ENCODE measurements at regions not wholly inside any gene's neighbourhood (a gene's known extent, or its start where the extent isn't known, plus 50 kb on each side); places are given as distances from the start of the nearest gene placed in this dataset.

GRCh38 chr3:84077479-84077878 is 881.3 kb upstream of the CADM2 start:
- no peak for DNase-seq

- no peak for DNase-seq
These were observed 876.1 kb upstream of the CADM2 start for GRCh38 chr3:84082726-84083125.

GRCh38 chr3:84092907-84093306 is 865.9 kb upstream of the CADM2 start:
- DNase-seq = no peak

GRCh38 chr3:84096188-84096587 is 862.6 kb upstream of the CADM2 start:
- DNase-seq = no peak

GRCh38 chr3:84100861-84101260 is 857.9 kb upstream of the CADM2 start:
- no peak for DNase-seq

GRCh38 chr3:84108442-84108971 is 850.3 kb upstream of the CADM2 start:
- no peak for DNase-seq

- no peak for DNase-seq
These were observed 848.9 kb upstream of the CADM2 start for GRCh38 chr3:84109911-84110310.

GRCh38 chr3:84110787-84111186 is 848.0 kb upstream of the CADM2 start:
- peak in 1 of 3 experiments; percentile 11 for DNase-seq

DNA sequence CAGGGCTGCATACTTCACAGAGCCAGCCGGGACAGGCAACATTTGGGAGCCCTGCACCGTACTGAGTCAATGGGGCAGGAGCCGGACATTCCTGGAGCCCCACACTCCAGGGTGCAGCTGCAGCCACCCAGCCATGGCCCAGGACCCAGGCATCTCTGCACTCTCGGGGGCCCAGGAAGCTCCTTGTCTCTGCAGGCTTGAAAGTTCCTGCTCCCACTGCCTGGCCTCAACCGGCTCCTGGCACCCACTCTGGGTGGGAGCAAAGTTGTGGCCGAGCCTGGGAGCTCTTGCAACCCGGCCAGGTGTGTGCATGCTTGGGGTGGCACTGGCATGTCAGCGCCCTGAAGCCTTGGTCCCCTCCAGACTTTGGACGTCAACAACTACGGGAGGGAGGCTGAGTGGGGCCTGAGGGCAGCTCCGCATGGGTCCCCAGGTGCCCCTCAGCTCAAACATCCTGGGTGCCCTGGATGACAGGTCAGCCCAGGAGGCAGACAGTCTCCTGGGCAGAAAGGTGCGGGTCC is 833.5 kb upstream of the CADM2 start:
- no peak for DNase-seq

DNA sequence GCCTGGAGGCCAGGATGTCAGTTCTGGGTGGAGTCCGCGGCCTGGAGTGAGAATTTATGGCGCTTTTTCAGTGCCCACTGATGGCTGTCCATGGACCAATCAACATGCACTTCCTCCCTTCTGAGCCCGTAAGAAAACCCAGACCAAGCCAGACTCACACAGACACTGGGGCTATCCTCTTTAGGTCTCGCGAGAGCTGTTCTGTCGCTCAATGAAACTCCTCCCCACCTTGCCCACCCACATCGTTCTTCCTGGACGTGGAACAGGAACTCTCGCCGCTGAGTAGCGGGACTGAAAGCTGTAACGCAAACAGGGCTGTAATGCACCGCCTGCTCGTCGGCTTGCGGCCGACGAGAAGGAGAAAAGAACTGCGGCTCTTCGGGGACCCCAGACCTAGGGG is 833.0 kb upstream of the CADM2 start:
- DNase-seq = no peak

- DNase-seq = no peak
These were observed 832.6 kb upstream of the CADM2 start for GRCh38 chr3:84126160-84126559.

DNA sequence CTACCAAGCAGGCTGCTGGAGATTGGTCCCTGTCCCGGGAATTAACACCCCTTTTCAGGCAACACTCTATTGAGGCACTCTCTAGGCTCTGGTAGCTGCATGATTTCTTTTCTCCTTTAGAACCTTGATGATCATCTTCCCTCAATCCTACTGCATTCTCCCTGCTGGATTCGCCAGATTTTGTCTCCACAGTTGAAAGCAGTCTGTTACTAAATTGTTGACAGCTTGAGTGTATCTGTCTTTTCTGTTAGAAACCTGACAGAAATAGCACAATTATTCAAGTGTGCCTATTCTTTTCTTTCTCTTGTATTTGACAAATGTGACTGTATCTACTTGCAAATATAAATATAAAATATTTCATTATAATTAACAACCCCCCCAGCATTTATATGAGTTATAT is 830.8 kb upstream of the CADM2 start:
- no peak for DNase-seq

GRCh38 chr3:84136425-84136824 is 822.4 kb upstream of the CADM2 start:
- peak in 1 of 3 experiments; percentile 7 for DNase-seq

DNA sequence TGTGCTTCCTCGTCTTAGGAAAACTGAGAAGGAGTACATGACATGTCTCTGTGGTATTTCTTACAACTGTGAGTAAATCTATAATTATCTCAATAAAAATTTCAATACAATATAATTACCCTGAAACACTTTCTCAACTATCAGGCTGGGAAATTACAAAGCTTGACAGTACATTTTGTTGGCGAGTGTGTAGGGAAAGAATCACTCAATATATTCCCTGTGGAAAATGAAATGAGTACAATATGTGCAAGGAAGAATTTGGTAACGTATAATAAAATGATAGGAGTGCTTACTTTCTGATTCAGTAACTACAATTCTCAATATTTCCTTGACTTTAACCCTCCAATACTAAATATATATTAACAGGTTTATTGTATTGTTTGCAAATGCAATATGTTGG is 818.2 kb upstream of the CADM2 start:
- no peak for DNase-seq

GRCh38 chr3:84141571-84141970 is 817.2 kb upstream of the CADM2 start:
- no peak for DNase-seq

- DNase-seq = no peak
These were observed 793.5 kb upstream of the CADM2 start for GRCh38 chr3:84165328-84165727.

GRCh38 chr3:84175449-84175848 is 783.3 kb upstream of the CADM2 start:
- DNase-seq = no peak

- peak in 2 of 3 experiments; percentile 6 to 58 for DNase-seq
These were observed 773.9 kb upstream of the CADM2 start for GRCh38 chr3:84184937-84185336.

DNA sequence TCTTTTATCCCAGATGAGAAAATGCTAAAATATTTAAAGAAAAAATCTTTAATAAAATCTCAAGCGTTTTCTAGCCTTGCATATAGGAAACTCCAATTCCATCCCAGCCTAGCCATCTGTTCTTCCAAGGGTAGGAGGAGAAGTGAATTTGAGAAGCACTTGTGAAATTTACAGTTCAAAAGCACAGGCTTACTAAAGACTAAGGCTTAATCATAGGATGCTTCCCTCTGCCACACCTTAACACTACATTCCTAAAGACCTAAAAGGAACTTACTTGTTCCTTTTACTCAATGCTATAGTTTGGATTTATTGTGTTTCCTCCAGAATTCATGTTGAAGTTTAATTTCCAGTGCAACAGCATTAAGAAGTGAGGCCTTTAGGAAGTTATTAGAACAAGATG is 764.8 kb upstream of the CADM2 start:
- no peak for DNase-seq

DNA sequence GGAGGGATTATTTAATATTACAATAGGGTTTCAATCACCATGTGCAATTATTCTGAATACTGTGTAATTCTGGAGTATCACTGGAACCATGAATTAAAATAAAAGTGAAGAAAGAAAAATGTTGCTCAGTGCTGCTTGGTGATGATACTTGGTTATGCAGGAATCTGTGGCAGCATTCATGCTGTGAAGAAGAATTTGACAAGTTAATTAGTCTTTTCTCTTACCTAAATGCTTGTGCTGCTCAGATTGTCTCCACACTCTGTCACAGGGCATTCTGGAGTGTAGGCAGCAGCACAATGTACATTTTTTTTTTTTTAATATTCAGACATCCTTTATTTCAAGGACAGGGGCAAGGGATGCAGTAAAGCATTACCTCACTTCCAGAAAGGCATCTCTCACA is 749.3 kb upstream of the CADM2 start:
- no peak for DNase-seq

DNA sequence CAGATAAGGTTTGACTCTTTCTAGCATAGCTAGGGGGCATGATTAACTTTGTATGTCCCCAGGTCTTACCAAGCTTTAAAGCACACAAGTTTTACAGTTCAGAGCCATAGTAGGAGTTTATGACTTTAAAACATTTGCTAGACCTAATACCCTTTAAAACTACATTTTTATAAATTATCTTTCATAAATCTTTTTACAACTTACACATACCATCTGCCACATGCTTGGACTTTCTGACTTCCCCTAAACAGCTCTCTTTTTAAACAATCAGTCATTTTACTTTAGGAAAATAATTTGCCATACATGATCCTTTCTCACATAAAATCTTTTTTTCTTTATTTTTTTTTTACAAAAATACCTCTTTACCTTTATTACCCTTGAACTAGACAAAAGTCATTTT is 735.3 kb upstream of the CADM2 start:
- no peak for DNase-seq

- DNase-seq = no peak
These were observed 734.5 kb upstream of the CADM2 start for GRCh38 chr3:84224262-84224661.

DNA sequence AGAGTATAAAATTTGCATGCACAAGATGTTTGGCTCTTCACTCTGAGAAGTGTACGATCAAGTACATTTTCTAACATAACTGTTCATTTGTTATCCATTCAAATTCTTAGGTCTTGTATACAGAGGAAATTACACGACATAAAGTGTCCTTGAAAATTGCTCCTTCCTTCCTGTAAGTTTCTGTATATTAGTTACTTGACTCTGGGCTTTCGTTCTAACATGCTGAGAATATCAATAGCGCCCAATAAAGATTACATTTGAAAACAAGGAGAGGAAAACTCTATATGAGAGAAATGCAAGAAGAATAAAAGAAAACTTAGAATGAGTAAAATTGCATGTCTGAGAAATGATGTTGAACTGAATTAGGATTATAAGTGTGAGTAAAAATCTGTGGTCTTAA is 722.5 kb upstream of the CADM2 start:
- DNase-seq = no peak

DNA sequence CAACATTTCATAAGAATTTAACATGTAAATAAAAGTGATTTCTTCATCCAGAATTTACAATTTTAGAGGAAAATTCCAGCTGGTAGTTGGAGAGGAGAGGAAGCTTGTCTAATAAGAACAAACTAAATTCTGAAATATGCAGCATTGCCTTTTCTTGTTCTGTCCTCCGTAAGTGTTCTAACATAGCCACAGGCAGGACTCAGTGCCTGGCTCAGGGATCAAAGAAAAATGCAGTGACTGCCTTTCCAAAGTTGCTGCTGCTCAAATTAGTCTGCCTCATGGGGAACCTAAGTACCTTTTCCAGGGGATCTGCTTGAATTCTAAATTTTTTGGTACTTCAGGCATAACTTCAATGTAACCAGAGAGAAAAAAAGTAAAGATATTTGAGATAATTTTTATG is 713.0 kb upstream of the CADM2 start:
- no peak for DNase-seq

DNA sequence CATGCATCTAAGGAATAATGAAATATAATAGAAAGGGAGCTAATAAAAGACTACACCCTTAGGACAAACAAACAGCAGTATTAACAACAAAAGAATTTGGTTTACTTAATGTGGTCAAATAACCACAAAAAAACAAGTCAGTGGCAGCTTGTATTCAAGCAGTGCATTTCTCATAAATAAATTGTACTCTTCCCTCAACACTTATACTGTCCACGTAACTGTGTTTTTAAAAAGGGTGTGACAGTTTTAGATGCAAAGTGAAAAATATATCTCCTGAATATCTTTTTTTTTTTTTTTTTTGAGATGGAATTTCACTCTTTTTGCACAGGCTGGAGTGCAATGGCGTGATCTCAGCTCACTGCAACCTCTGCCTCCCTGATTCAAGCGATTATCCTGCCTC is 698.2 kb upstream of the CADM2 start:
- DNase-seq = no peak

- no peak for DNase-seq
These were observed 693.0 kb upstream of the CADM2 start for GRCh38 chr3:84265768-84266167.
